ENCODE measurements at regions not wholly inside any gene's neighbourhood (a gene's known extent, or its start where the extent isn't known, plus 50 kb on each side); places are given as distances from the start of the nearest gene placed in this dataset.
"Not testable (repeated sequence)": the region's sequence is repeated elsewhere in the genome, so short reads cannot be mapped to it uniquely, and the experiment has no call there.

DNA sequence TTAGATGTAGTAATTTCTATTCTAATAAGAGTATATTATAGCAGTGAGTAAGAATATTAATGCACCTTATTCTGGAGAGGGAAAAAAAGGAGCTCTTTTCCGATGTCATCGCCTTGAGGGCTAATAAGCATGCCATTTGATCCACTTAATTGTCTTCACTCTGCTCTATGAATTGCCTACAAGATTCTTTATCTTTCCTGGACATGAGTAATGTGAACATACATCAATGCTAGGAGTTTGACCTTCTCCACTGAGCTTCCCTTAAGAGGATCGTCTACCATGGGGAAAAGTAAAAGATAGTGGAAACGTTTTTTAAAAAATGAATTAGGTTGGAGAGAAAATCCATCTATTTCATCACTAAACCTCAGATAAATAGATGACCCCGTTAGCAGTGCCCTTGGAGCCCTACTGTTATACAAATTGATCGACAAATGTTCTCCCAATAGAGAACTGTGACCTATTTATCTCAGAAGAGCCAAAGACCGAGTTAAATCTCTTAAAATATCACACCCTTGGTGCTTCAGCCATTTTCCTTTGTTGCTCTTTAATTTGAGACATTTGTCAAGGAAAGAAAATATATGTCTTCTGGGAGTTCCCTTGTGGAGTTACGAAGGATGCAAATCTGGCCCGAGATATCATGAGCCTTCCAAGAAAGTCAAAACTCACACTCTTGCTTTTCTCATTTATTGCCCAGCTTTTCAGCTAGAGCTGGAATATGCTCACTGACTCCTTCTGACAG, 898.5 kb downstream of the KCNJ2 start:
- DNase-seq (ENCODE audit: low spot score) = no peak

GRCh38 chr17:71068408-71068750, 899.0 kb downstream of the KCNJ2 start:
- no peak for DNase-seq (ENCODE audit: low spot score)

GRCh38 chr17:71071041-71071440, 901.7 kb downstream of the KCNJ2 start:
- DNase-seq (ENCODE audit: low spot score) = no peak

GRCh38 chr17:71071837-71072236, 902.5 kb downstream of the KCNJ2 start:
- DNase-seq (ENCODE audit: low spot score) = peak; percentile 59

GRCh38 chr17:71080937-71081336, 911.6 kb downstream of the KCNJ2 start:
- DNase-seq (ENCODE audit: low spot score) = no peak

DNA sequence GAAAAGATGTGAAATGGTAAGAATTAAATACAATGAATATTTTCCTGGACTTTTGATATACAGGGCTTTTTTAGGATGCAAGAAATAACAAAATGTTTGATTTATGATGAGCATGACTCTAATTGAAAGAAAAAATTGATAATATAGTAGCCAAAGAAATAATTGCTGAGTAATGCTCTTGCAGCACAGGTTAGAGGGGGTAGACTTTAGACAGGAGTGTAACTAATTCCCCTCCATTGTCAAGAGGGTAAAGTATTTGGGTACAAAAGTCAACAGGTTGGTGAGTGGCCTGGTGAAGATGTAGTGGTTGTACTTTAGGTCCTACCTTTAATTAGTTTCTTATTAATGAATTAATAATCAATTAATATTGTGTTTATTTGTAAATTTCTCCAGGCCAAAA, 912.3 kb downstream of the KCNJ2 start:
- DNase-seq (ENCODE audit: low spot score) = no peak

DNA sequence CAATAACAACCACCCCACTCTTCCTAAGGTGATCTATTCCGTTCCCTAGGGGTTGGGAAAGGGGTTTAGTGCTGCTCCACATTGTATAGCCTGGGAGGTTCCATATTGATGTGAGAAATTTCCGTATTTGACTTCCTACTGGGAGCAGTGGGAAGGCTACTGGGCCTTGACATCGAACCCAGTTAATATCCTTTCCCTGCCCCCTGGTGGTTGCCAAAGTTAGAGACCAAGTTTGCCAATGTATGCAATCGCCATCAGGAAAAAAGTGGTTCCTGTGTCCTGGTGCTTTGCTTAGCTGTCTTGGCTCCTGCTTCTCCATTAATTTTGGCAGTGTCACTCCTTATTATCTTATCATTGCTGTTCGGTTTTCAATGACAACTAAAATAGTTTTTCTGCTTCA, 914.9 kb downstream of the KCNJ2 start:
- DNase-seq (ENCODE audit: low spot score) = peak; percentile 35

GRCh38 chr17:71084838-71085237, 915.5 kb downstream of the KCNJ2 start:
- no peak for DNase-seq (ENCODE audit: low spot score)

GRCh38 chr17:71085238-71086033, 916.1 kb downstream of the KCNJ2 start:
- peak; percentile 39 for DNase-seq (ENCODE audit: low spot score)

DNA sequence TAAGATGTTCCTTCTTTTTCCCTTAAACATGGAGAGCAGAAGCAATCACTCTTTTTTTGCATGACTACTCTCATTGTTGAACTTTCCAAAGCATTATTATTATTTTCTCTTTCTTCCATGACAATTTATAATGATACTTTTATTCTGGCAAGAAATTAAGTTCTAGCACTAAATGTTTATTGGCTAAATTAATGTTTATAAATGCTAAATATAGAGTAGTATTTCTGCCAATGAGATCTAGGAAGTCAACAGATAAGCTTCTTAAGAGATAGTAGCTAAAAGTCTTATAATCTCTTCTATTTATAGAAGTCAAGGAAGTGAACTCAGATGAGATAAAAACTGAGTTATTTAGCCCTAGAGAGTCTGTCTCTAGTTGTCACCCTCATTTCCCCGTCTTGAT, 920.1 kb downstream of the KCNJ2 start:
- DNase-seq (ENCODE audit: low spot score) = no peak

GRCh38 chr17:71098071-71098470, 928.7 kb downstream of the KCNJ2 start:
- peak; percentile 45 for DNase-seq (ENCODE audit: low spot score)

DNA sequence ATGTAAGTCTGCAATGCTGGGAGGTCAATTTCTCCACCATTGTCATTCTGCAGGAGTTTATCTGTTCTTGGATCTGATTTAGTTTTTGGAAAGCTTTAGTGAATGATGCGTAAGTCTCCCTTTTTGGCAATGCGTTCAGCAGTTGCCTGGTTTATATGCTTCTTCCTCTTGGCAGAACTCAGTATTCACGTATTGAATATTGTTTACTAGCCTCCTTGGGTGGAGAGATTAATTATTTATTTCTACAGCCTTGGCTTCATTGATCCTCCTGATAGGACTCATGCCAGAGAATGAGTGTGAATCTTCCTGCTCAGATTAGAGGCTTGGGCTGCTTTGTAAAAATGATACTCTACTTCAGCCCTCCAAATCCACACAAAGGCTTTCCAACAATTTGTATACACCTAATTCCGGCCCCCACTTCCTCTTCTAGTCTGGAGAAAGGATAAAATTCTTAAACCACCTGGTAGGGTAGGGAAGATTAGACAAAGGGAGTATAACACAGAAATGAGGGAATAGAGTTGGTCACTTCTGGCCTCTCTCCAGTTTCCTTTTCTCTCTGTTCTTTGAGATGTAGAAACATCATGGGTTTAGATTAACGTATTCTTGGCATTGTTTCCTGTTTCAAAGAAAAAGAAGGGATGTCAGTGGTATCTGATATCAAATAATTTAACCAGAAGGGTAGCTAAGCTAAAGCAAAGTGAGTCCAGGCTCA, 929.8 kb downstream of the KCNJ2 start:
- peak; percentile 29 for DNase-seq (ENCODE audit: low spot score)

GRCh38 chr17:71102777-71103176, 933.4 kb downstream of the KCNJ2 start:
- no peak for DNase-seq (ENCODE audit: low spot score)

DNA sequence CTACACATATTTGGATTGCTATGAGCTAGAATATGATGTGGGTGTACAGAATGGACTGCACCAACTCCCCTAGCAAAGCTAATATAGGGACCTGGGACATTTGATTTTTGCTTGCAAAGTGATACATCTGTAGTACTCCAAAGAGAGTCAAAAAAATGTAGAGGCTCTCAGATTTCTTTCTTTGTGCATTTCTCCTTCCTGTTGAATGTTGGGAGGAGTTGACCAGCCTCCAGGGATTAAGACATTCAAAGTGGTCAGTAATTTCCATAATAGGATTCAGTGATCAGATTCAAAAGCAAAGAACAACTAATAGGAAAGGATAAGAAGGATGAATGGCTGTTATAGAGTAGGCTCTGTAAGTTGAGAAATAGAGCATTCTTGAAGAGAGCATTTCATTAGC, 934.9 kb downstream of the KCNJ2 start:
- no peak for DNase-seq (ENCODE audit: low spot score)

- DNase-seq (ENCODE audit: low spot score) = not testable (repeated sequence)
These were observed 936.7 kb downstream of the KCNJ2 start for GRCh38 chr17:71106056-71106455.

- DNase-seq (ENCODE audit: low spot score) = no peak
These were observed 937.8 kb downstream of the KCNJ2 start for GRCh38 chr17:71107136-71107535.

DNA sequence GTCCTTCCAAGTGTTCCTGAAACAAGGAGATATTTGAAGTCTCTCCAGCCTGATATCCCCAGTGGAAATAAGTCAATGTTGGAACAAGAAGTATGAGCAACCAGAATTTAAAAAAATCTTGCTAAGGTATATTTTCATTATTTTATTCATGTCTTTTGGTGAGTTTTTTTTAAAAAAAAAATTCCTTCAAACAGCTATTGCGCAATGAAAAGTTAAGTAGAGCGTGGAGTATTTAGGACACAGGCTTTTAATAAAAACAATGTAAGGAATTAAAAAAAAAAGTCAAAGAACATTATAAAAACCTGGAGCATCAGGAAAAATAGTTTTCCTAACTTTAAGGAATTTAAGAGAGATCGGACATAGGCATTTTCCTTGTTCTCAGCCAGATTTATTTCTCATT, 940.4 kb downstream of the KCNJ2 start:
- no peak for DNase-seq (ENCODE audit: low spot score)

GRCh38 chr17:71110326-71110725, 941.0 kb downstream of the KCNJ2 start:
- no peak for DNase-seq (ENCODE audit: low spot score)

DNA sequence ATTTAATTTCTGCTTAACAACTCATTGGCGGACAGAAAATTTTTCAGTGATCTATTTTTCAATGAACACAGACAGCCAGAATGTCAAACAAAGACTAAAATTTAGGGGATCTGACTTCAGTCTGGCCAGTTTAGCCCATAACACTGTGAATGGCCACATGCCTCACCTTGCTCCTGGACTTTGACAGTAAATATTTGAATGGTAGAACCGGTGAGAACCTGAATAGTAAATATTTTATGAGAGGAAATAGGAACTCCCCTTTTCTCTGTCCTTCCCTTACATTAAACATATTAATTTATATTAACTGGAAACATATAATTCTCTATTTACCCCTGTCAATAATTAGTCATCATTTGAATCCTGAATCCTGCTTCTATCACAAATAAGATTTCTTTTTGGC, 942.1 kb downstream of the KCNJ2 start:
- peak; percentile 19 for DNase-seq (ENCODE audit: low spot score)

- DNase-seq (ENCODE audit: low spot score) = no peak
These were observed 942.6 kb downstream of the KCNJ2 start for GRCh38 chr17:71111934-71112333.

- DNase-seq (ENCODE audit: low spot score) = no peak
These were observed 944.0 kb downstream of the KCNJ2 start for GRCh38 chr17:71113347-71113746.

DNA sequence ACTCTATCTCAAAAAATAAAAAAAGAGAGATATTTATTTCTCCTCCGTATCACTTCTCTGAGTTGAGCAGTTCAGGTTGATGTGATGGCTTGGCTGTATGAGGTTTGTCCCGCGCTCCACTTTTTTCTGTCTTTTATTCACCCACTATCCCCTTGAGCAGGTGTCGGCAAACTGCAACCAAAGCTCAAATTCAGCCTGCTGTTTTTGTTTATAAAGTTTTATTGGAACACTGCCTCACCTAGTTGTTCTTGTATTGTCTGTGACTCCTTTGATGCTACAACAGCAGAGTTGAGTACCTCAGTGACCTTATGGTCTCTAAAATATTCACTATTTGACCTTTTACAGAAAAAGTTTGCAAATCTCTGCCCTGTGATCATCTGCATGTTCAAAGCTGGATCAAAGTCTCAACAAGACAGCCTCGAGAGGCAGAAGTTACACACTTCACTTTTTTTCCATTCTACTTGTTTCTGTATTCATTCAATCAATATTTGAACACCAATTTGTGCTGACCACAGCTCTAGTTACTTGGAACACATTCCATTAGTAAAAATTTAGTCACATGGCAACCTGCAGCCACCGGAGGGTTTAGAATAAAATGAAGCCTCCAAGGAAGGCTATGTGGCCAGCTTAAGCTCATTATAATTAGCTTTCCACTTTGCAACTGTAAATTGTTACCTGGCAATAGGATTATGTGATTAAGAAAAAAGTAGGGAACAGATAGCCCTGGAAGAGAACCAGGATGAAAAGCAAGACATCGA, 945.8 kb downstream of the KCNJ2 start:
- DNase-seq (ENCODE audit: low spot score) = no peak
